Neuronal stem cell (in vitro differentiated cells): ENCODE measurements at regions not wholly inside any gene's neighbourhood (a gene's known extent, or its start where the extent isn't known, plus 50 kb on each side); places are given as distances from the start of the nearest gene placed in this dataset.
"Not testable (repeated sequence)": the region's sequence is repeated elsewhere in the genome, so short reads cannot be mapped to it uniquely, and the experiment has no call there.

Experiments
- DNase-seq: peaks from one replicate; pipeline ENCODE4 v3.0.0-alpha.2; 2013; ENCODE audit warnings: low spot score
- H2AFZ ChIP-seq: one replicate; pipeline ENCODE4 v1.6.1; 2013; ENCODE audit warnings: mild to moderate bottlenecking, low read length, inconsistent platforms
- H2AK5ac ChIP-seq: 2 replicates; pipeline ENCODE4 v1.6.1; 2013; ENCODE audit warnings: low read depth, mild to moderate bottlenecking, inconsistent platforms, low read length, moderate library complexity, mixed read lengths
- H2BK120ac ChIP-seq: 2 replicates; pipeline ENCODE4 v1.6.1; 2013; ENCODE audit warnings: low read depth, mild to moderate bottlenecking, inconsistent platforms, low read length, moderate library complexity, mixed read lengths
- H2BK12ac ChIP-seq: one replicate; pipeline ENCODE4 v1.6.1; 2013; ENCODE audit warnings: low read length, inconsistent platforms
- H2BK15ac ChIP-seq: 2 replicates; pipeline ENCODE4 v1.6.1; 2013; ENCODE audit warnings: mild to moderate bottlenecking, low read length, inconsistent platforms, mixed read lengths
- H2BK5ac ChIP-seq: one replicate; pipeline ENCODE4 v1.6.1; 2013; ENCODE audit warnings: inconsistent platforms, mild to moderate bottlenecking, low read length, moderate library complexity
- H3K14ac ChIP-seq: one replicate; pipeline ENCODE4 v1.6.1; 2013; ENCODE audit warnings: low read length, inconsistent platforms
- H3K18ac ChIP-seq: 2 replicates; pipeline ENCODE4 v1.6.1; 2013; ENCODE audit warnings: low read length, inconsistent platforms
- H3K23ac ChIP-seq: 2 replicates; pipeline ENCODE4 v1.6.1; 2013; ENCODE audit warnings: low read depth, mild to moderate bottlenecking, mixed read lengths, low read length, inconsistent platforms; ENCODE audit not compliant: poor library complexity
- H3K27ac ChIP-seq: replicated peaks from 3 replicates; pipeline ENCODE4 v1.5.1; 2013; ENCODE audit warnings: low read length, inconsistent platforms
- H3K27me3 ChIP-seq, 3 experiments: 2 replicates each; pipeline ENCODE4 v1.6.1; 2013; ENCODE audit warnings: low read length in 3 of 3, mild to moderate bottlenecking in 2 of 3, inconsistent platforms in 1 of 3, low read depth in 1 of 3, mixed read lengths in 1 of 3, moderate library complexity in 1 of 3; ENCODE audit not compliant: control insufficient read depth in 3 of 3, insufficient read depth in 3 of 3
- H3K36me3 ChIP-seq, 2 donors: replicated peaks in 1 of 2; 2 replicates each; pipeline ENCODE4 v1.6.1; 2013; ENCODE audit warnings: low read length in 2 of 2; ENCODE audit not compliant: control insufficient read depth in 2 of 2, insufficient read depth in 2 of 2
- H3K4ac ChIP-seq: 2 replicates; pipeline ENCODE4 v1.6.1; 2013; ENCODE audit warnings: inconsistent platforms, mild to moderate bottlenecking, low read length, moderate library complexity
- H3K4me1 ChIP-seq, 2 donors: 1 replicate in 1 of 2; 2 replicates in 1 of 2; pipeline ENCODE4 v1.6.1; 2013; ENCODE audit warnings: low read length in 2 of 2, low read depth in 1 of 2; ENCODE audit not compliant: control insufficient read depth in 2 of 2, insufficient read depth in 1 of 2
- H3K4me2 ChIP-seq: one replicate; pipeline ENCODE4 v1.6.1; 2013; ENCODE audit warnings: mild to moderate bottlenecking, low read length, inconsistent platforms; ENCODE audit not compliant: insufficient read depth, poor library complexity, severe bottlenecking
- H3K4me3 ChIP-seq, 2 donors: 2 replicates each; pipeline ENCODE4 v1.5.1; 2013; ENCODE audit warnings: low read length in 2 of 2, mild to moderate bottlenecking in 2 of 2, inconsistent platforms in 1 of 2, moderate library complexity in 1 of 2
- H3K79me1 ChIP-seq: one replicate; pipeline ENCODE4 v1.6.1; 2013; ENCODE audit warnings: low read depth, mild to moderate bottlenecking, inconsistent platforms, low read length, moderate library complexity
- H3K9ac ChIP-seq: one replicate; pipeline ENCODE4 v1.6.1; 2013; ENCODE audit warnings: mild to moderate bottlenecking, low read depth, low read length, inconsistent platforms; ENCODE audit not compliant: poor library complexity
- H3K9me3 ChIP-seq, 2 donors: replicated peaks in 1 of 2; 2 replicates each; pipeline versions ENCODE3 to v1.6.1; 2013; ENCODE audit warnings: low read length in 2 of 2, mild to moderate bottlenecking in 2 of 2, inconsistent platforms in 1 of 2, low read depth in 1 of 2, mixed read lengths in 1 of 2, moderate library complexity in 1 of 2; ENCODE audit not compliant: control insufficient read depth in 2 of 2, insufficient read depth in 1 of 2
- H4K8ac ChIP-seq: one replicate; pipeline ENCODE4 v1.6.1; 2013; ENCODE audit warnings: low read depth, mild to moderate bottlenecking, inconsistent platforms, low read length, moderate library complexity
- H4K91ac ChIP-seq: one replicate; pipeline ENCODE4 v1.6.1; 2013; ENCODE audit warnings: low read length, low read depth, mild to moderate bottlenecking, inconsistent platforms; ENCODE audit not compliant: poor library complexity
- WGBS, 2 donors: extraction: QIAGEN DNeasy Blood & Tissue Kit; methylation state at CpG; one replicate each; pipeline ENCODE4 v1.1.7; 2013; ENCODE audit warnings: missing lambda C conversion rate in 2 of 2, mixed read lengths in 1 of 2; ENCODE audit not compliant: insufficient read length in 2 of 2, insufficient replicate concordance in 1 of 2; ENCODE audit errors: extremely low coverage in 2 of 2; 5-methylcytosine and 5-hydroxymethylcytosine counted together

- H3K4me1 ChIP-seq: peaks cover 0 to 2% of the 10 kb centered on the region in 2 donors
- H2BK15ac ChIP-seq: no peak overlapping the region
- H3K14ac ChIP-seq: no peak overlapping the region
- H2BK5ac ChIP-seq: no peak overlapping the region
- no peaks in the 10 kb centered on the region for H3K79me1 ChIP-seq
- no peak overlapping the region for H3K4ac ChIP-seq
- no peak overlapping the region for H3K23ac ChIP-seq
- no peak overlapping the region for H4K8ac ChIP-seq
- H3K9ac ChIP-seq: no peak overlapping the region
- H4K91ac ChIP-seq: no peak overlapping the region
- H2BK12ac ChIP-seq: no peak overlapping the region
- no peak overlapping the region for H3K4me3 ChIP-seq
- H3K9me3 ChIP-seq: no peaks in the 10 kb centered on the region
- H2AFZ ChIP-seq: no peak overlapping the region
- no peak overlapping the region for H2BK120ac ChIP-seq
- no peak overlapping the region for H2AK5ac ChIP-seq
- no peak for DNase-seq
- H3K18ac ChIP-seq: no peak overlapping the region
- H3K36me3 ChIP-seq: no peaks in the 10 kb centered on the region
- H3K27ac ChIP-seq: no peak overlapping the region
- no peak overlapping the region for H3K4me2 ChIP-seq
- no peaks in the 10 kb centered on the region for H3K27me3 ChIP-seq
These were observed 1578.8 kb downstream of the OLFM4 start for GRCh38 chr13:54607421-54607820.

- no peak overlapping the region for H2AK5ac ChIP-seq
- no peak for DNase-seq
- H3K23ac ChIP-seq: no peak overlapping the region
- no peaks in the 10 kb centered on the region for H3K36me3 ChIP-seq
- no CpG with 5 or more reads among the region's 5 CpGs for WGBS, 2 donors
- no peak overlapping the region for H2BK5ac ChIP-seq
- H3K79me1 ChIP-seq: no peaks in the 10 kb centered on the region
- H2BK12ac ChIP-seq: no peak overlapping the region
- no peak overlapping the region for H3K14ac ChIP-seq
- H3K4me3 ChIP-seq: no peak overlapping the region
- H4K8ac ChIP-seq: no peak overlapping the region
- peaks cover 0 to 2% of the 10 kb centered on the region in 2 donors for H3K4me1 ChIP-seq
- H3K9me3 ChIP-seq: no peaks in the 10 kb centered on the region
- H2BK120ac ChIP-seq: no peak overlapping the region
- H2AFZ ChIP-seq: peak overlapping the region; percentile 56
- H3K18ac ChIP-seq: no peak overlapping the region
- no peak overlapping the region for H3K27ac ChIP-seq
- no peak overlapping the region for H3K4ac ChIP-seq
- no peak overlapping the region for H4K91ac ChIP-seq
- H3K9ac ChIP-seq: no peak overlapping the region
- H3K27me3 ChIP-seq: no peaks in the 10 kb centered on the region
- H2BK15ac ChIP-seq: no peak overlapping the region
- no peak overlapping the region for H3K4me2 ChIP-seq
These were observed 1582.8 kb downstream of the OLFM4 start for GRCh38 chr13:54611390-54611789.

GRCh38 chr13:54614726-54615125 is 1586.1 kb downstream of the OLFM4 start:
- no peaks in the 10 kb centered on the region for H3K9me3 ChIP-seq
- no peak overlapping the region for H2BK15ac ChIP-seq
- H3K27ac ChIP-seq: no peak overlapping the region
- H3K18ac ChIP-seq: no peak overlapping the region
- no CpG with 5 or more reads among the region's 5 CpGs for WGBS, 2 donors
- DNase-seq: no peak
- H3K4me3 ChIP-seq: no peak overlapping the region
- H3K27me3 ChIP-seq: no peaks in the 10 kb centered on the region
- no peak overlapping the region for H3K4ac ChIP-seq
- peak overlapping the region; percentile 17 for H4K8ac ChIP-seq
- no peak overlapping the region for H4K91ac ChIP-seq
- no peak overlapping the region for H2BK5ac ChIP-seq
- no peaks in the 10 kb centered on the region for H3K79me1 ChIP-seq
- no peak overlapping the region for H2BK12ac ChIP-seq
- no peak overlapping the region for H3K4me2 ChIP-seq
- no peak overlapping the region for H2AK5ac ChIP-seq
- no peak overlapping the region for H3K14ac ChIP-seq
- H3K36me3 ChIP-seq: no peaks in the 10 kb centered on the region
- no peak overlapping the region for H2BK120ac ChIP-seq
- H3K23ac ChIP-seq: no peak overlapping the region
- H3K4me1 ChIP-seq: no peaks in the 10 kb centered on the region
- H2AFZ ChIP-seq: no peak overlapping the region
- no peak overlapping the region for H3K9ac ChIP-seq

- H2AFZ ChIP-seq, H3K18ac ChIP-seq, H3K27ac ChIP-seq, H2BK12ac ChIP-seq, H4K91ac ChIP-seq, H3K36me3 ChIP-seq, H2BK120ac ChIP-seq, H2BK5ac ChIP-seq, H3K9me3 ChIP-seq, H3K4me3 ChIP-seq, H3K4me1 ChIP-seq, H2BK15ac ChIP-seq, H2AK5ac ChIP-seq, H3K9ac ChIP-seq, DNase-seq, H4K8ac ChIP-seq, H3K4me2 ChIP-seq, H3K27me3 ChIP-seq, H3K79me1 ChIP-seq, H3K4ac ChIP-seq, H3K23ac ChIP-seq, H3K14ac ChIP-seq: not testable (repeated sequence)
- no CpG with 5 or more reads among the region's 1 CpG for WGBS, 2 donors
These were observed 1597.9 kb downstream of the OLFM4 start for GRCh38 chr13:54626504-54626903.
